Neural progenitor cell (in vitro differentiated cells): ENCODE measurements at regions not wholly inside any gene's neighbourhood (a gene's known extent, or its start where the extent isn't known, plus 50 kb on each side); places are given as distances from the start of the nearest gene placed in this dataset.

Experiments
- CTCF ChIP-seq: fragments of 200-600 bp; sonication (generic); IDR thresholded peaks from 2 replicates; pipeline ENCODE4 v1.5.1; 2017; ENCODE audit warnings: antibody characterized with exemption, mild to moderate bottlenecking
- EZH2 ChIP-seq: fragments of 200-600 bp; sonication (generic); IDR thresholded peaks from 2 replicates; pipeline ENCODE4 v1.6.1; 2017; ENCODE audit warnings: antibody characterized with exemption, mild to moderate bottlenecking, moderate library complexity
- EZH2phosphoT487 ChIP-seq: fragments of 200-600 bp; sonication (generic); IDR thresholded peaks from 2 replicates; pipeline ENCODE4 v1.6.1; 2017; ENCODE audit warnings: antibody characterized with exemption

- TF ChIP-seq EZH2 (no peak), CTCF (no peak), EZH2phosphoT487 (no peak)
Observed at GRCh38 chr12:71252473-71252872, 94.7 kb upstream of the TSPAN8 start.
